GM23248 (cell line): ENCODE measurements at regions not wholly inside any gene's neighbourhood (a gene's known extent, or its start where the extent isn't known, plus 50 kb on each side); places are given as distances from the start of the nearest gene placed in this dataset.

ENCODE experiments used
- DNase-seq: peaks from one replicate; pipeline ENCODE4 v3.0.0-alpha.2; 2015
- H2AFZ ChIP-seq: fragments of 200-600 bp; sonication (generic); 2 replicates; pipeline ENCODE4 v1.6.1; 2016; ENCODE audit warnings: antibody characterized with exemption
- H3F3A ChIP-seq: fragments of 200-600 bp; sonication (generic); 2 replicates; pipeline ENCODE4 v1.6.1; 2016; ENCODE audit warnings: mild to moderate bottlenecking, antibody characterized with exemption, mixed run types; ENCODE audit not compliant: insufficient read depth
- H3K27ac ChIP-seq: fragments of 200-600 bp; sonication (generic); 2 replicates; pipeline ENCODE4 v1.5.1; 2016; ENCODE audit warnings: mild to moderate bottlenecking
- H3K27me3 ChIP-seq: fragments of 200-600 bp; sonication (generic); replicated peaks from 2 replicates; pipeline ENCODE4 v1.6.1; 2016; ENCODE audit warnings: mild to moderate bottlenecking; ENCODE audit not compliant: insufficient read depth
- H3K36me3 ChIP-seq: fragments of 200-600 bp; sonication (generic); 2 replicates; pipeline ENCODE4 v1.6.1; 2016; ENCODE audit warnings: low read depth, mild to moderate bottlenecking
- H3K4me1 ChIP-seq: fragments of 200-600 bp; sonication (generic); 2 replicates; pipeline ENCODE4 v1.6.1; 2016; ENCODE audit warnings: mild to moderate bottlenecking; ENCODE audit not compliant: insufficient read depth
- H3K4me2 ChIP-seq: fragments of 200-600 bp; sonication (generic); one replicate; pipeline ENCODE4 v1.6.1; 2016; ENCODE audit warnings: mild to moderate bottlenecking; ENCODE audit not compliant: unreplicated experiment
- H3K4me3 ChIP-seq: fragments of 200-600 bp; sonication (generic); 2 replicates; pipeline ENCODE4 v1.5.1; 2016; ENCODE audit warnings: mild to moderate bottlenecking
- H3K79me2 ChIP-seq: fragments of 200-600 bp; sonication (generic); 2 replicates; pipeline ENCODE4 v1.6.1; 2016; ENCODE audit warnings: mild to moderate bottlenecking; ENCODE audit not compliant: insufficient read depth
- H3K9ac ChIP-seq: fragments of 200-600 bp; sonication (generic); 2 replicates; pipeline ENCODE4 v1.6.1; 2016; ENCODE audit warnings: mild to moderate bottlenecking
- H3K9me2 ChIP-seq: fragments of 200-600 bp; sonication (generic); 2 replicates; pipeline ENCODE4 v1.6.1; 2016; ENCODE audit warnings: mixed run types, mild to moderate bottlenecking, moderate library complexity; ENCODE audit not compliant: insufficient read depth
- H3K9me3 ChIP-seq: fragments of 200-600 bp; sonication (generic); one replicate; pipeline ENCODE4 v1.6.1; 2017; ENCODE audit warnings: low read depth
- H4K20me1 ChIP-seq: fragments of 200-600 bp; sonication (generic); 2 replicates; pipeline ENCODE4 v1.6.0; 2016; ENCODE audit not compliant: insufficient read depth
- EZH2 ChIP-seq: fragments of 200-600 bp; sonication (generic); IDR thresholded peaks from 2 replicates; pipeline ENCODE4 v1.6.1; 2018; ENCODE audit warnings: antibody characterized with exemption, mild to moderate bottlenecking; ENCODE audit not compliant: insufficient read depth, poor library complexity, severe bottlenecking
- EZH2phosphoT487 ChIP-seq: fragments of 200-600 bp; sonication (generic); IDR thresholded peaks from 2 replicates; pipeline ENCODE4 v1.6.1; 2018; ENCODE audit warnings: antibody characterized with exemption, moderate library complexity, mild to moderate bottlenecking, low read depth; ENCODE audit not compliant: insufficient read depth
- WGBS, 2 experiments: methylation state at CpG; one replicate each; pipeline ENCODE4 v1.1.6; 2015 to 2017; ENCODE audit warnings: low lambda C conversion rate in 2 of 2, low coverage in 1 of 2; ENCODE audit errors: missing lambda C conversion rate in 2 of 2; 5-methylcytosine and 5-hydroxymethylcytosine counted together
- in situ Hi-C: fragments of 300-500 bp; cut with MboI; formaldehyde crosslinking; loops from 2 replicates; pipeline ENCODE4 v1.15.0; 2020

DNA sequence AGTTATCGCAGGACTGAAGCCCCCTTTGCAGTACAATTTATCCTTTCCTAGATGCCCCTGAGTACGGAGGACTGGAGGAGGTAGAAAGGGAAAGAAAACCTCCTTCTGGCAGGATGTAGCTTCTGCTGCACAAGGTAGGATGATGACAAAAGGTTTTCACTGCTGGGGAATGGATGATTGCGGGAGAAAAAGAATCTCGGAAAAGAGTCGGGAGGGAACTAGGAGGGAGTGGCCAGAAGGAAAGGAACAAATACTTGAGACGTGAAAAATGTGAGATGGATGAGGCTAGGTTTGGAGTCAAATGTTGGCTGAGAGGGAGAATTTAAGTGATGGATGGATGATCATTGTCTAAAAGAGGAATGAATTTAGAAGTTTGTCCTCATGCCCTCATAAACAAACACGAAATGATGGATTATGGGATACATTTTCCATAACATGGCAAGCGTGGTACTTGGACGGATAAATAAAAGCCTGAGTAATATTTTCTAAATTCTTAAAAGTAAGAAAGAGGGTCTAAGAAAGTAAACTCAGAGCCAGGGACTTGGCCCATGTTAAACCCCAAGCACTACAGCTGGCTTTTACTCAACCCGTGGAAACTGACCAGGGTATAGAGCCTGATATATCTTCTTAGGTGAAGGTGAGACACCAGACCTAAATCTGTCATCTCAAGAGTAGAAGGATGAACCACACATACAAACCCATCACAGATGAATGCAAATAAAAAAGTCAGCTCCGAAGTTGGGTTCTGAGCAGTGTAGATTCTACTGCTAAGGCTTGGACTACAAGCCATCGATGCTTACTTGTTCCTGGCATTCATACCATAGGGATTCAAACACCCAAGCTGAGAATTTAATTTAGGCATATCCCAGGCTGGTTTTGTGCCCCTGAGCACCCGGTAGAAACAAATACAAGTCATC is 72.4 kb downstream of the HFE start:
- 43 to 44% methylated on average over 13 of the region's 13 CpGs for WGBS, 2 experiments
- Histone ChIP-seq H3F3A (peaks cover 36% of the 10 kb centered on the region), H3K9me3 (no peaks in the 10 kb centered on the region), H3K4me3 (peak overlapping the region; percentile 94), H3K79me2 (peaks cover 38% of the 10 kb centered on the region), H3K4me1 (peaks cover 16% of the 10 kb centered on the region), H3K27ac (peak overlapping the region; percentile 88), H4K20me1 (no peaks in the 10 kb centered on the region), H3K27me3 (no peaks in the 10 kb centered on the region), H3K9me2 (no peaks in the 10 kb centered on the region), H3K4me2 (peak overlapping the region; percentile 97), H3K9ac (peak overlapping the region; percentile 85), H2AFZ (peak overlapping the region; percentile 63), H3K36me3 (no peaks in the 10 kb centered on the region)
- no peak for TF ChIP-seq EZH2phosphoT487
- TF ChIP-seq EZH2 = no peak
- DNase-seq = peak; percentile 59
- in situ Hi-C loops = no loop called here

- no peak overlapping the region for H3K4me2 ChIP-seq
- H3K4me1 ChIP-seq = peaks cover 11% of the 10 kb centered on the region; the same call in 1 of the 2 replicates
- H3K27ac ChIP-seq = no peak overlapping the region
- TF ChIP-seq EZH2phosphoT487 = no peak
- TF ChIP-seq EZH2 = no peak
- H3K36me3 ChIP-seq = no peaks in the 10 kb centered on the region
- no peak overlapping the region for H3K4me3 ChIP-seq
- H2AFZ ChIP-seq = no peak overlapping the region
- H3F3A ChIP-seq = peaks cover 36% of the 10 kb centered on the region
- no peaks in the 10 kb centered on the region for H3K9me3 ChIP-seq
- H3K9me2 ChIP-seq = no peaks in the 10 kb centered on the region
- no peak overlapping the region for H3K9ac ChIP-seq
- H3K79me2 ChIP-seq = peaks cover 38% of the 10 kb centered on the region
- H3K27me3 ChIP-seq = no peaks in the 10 kb centered on the region
- no peak for DNase-seq
- no peaks in the 10 kb centered on the region for H4K20me1 ChIP-seq
- WGBS, 2 experiments = 92 to 94% methylated on average over 3 of the region's 3 CpGs
- in situ Hi-C loops = no loop called here
Measured at GRCh38 chr6:26161322-26161721, 74.1 kb downstream of the HFE start.

DNA sequence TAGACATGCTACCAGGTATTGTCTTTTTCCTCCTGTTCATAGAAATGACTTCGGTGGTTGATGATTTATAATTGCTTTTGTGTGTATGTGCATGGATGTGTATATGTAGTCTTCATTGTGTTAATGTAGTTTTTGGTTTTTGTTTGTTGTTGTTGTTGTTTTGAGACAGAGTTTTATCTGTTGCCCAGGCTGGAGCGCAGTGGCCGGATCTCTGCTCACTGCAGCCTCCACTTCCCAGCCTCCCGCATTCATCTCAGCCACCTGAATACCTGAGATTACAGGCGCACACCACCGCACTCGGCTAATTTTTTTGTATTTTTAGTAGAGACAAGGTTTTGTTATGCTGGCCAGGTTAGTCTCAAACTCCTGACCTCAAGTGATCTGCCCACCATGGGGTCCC is 75.2 kb downstream of the HFE start:
- Histone ChIP-seq H3K9me3 (no peaks in the 10 kb centered on the region), H3K36me3 (no peaks in the 10 kb centered on the region), H3K9ac (no peak overlapping the region), H3K4me3 (no peak overlapping the region), H3F3A (peaks cover 25% of the 10 kb centered on the region), H3K27me3 (no peaks in the 10 kb centered on the region), H3K4me2 (no peak overlapping the region), H3K79me2 (peaks cover 38% of the 10 kb centered on the region), H3K27ac (no peak overlapping the region), H3K9me2 (no peaks in the 10 kb centered on the region), H3K4me1 (peaks cover 6% of the 10 kb centered on the region; the same call in 1 of the 2 replicates), H4K20me1 (no peaks in the 10 kb centered on the region), H2AFZ (no peak overlapping the region)
- no peak for DNase-seq
- in situ Hi-C loops = no loop called here
- TF ChIP-seq EZH2 (no peak), EZH2phosphoT487 (no peak)
- 98 to 99% methylated on average over 7 of the region's 7 CpGs for WGBS, 2 experiments

GRCh38 chr6:26163427-26164119 is 76.3 kb downstream of the HFE start:
- WGBS, 2 experiments = 85 to 89% methylated on average over 11 of the region's 11 CpGs
- H3K27me3 ChIP-seq = no peaks in the 10 kb centered on the region
- no peak for DNase-seq
- no peaks in the 10 kb centered on the region for H3K9me2 ChIP-seq
- H3K9me3 ChIP-seq = no peaks in the 10 kb centered on the region
- H3K4me3 ChIP-seq = no peak overlapping the region
- H3K36me3 ChIP-seq = no peaks in the 10 kb centered on the region
- H3K79me2 ChIP-seq = peaks cover 38% of the 10 kb centered on the region
- H4K20me1 ChIP-seq = no peaks in the 10 kb centered on the region
- in situ Hi-C loops = no loop called here
- H3K27ac ChIP-seq = no peak overlapping the region
- H3K4me2 ChIP-seq = no peak overlapping the region
- H3F3A ChIP-seq = peaks cover 17% of the 10 kb centered on the region
- H3K4me1 ChIP-seq = peaks cover 5% of the 10 kb centered on the region; the same call in 1 of the 2 replicates
- no peak overlapping the region for H2AFZ ChIP-seq
- no peak overlapping the region for H3K9ac ChIP-seq
- no peak for TF ChIP-seq EZH2
- no peak for TF ChIP-seq EZH2phosphoT487
